GM23338 (cell line): ENCODE measurements at regions not wholly inside any gene's neighbourhood (a gene's known extent, or its start where the extent isn't known, plus 50 kb on each side); places are given as distances from the start of the nearest gene placed in this dataset.

Experiments used
- CTCF ChIP-seq, 2 experiments: fragments of 200-600 bp in 1 of 2; sonication (generic) in 1 of 2; conservative IDR thresholded peaks; 2 replicates each; pipeline versions ENCODE4 v1.5.1 to v1.6.1; 2016 to 2017; ENCODE audit warnings: antibody characterized with exemption in 2 of 2, low read depth in 2 of 2, mild to moderate bottlenecking in 2 of 2, moderate library complexity in 1 of 2
- ETS1 ChIP-seq: IDR thresholded peaks from 2 replicates; pipeline ENCODE4 v1.6.1; 2016; ENCODE audit warnings: antibody characterized with exemption
- EZH2 ChIP-seq: fragments of 200-600 bp; sonication (generic); IDR thresholded peaks from one replicate; pipeline ENCODE4 v1.8.0; 2017; ENCODE audit warnings: antibody characterized with exemption, mild to moderate bottlenecking, low read depth; ENCODE audit not compliant: unreplicated experiment
- EZH2phosphoT487 ChIP-seq: fragments of 200-600 bp; sonication (generic); IDR thresholded peaks from one replicate; pipeline ENCODE4 v1.8.1; 2018; ENCODE audit warnings: antibody characterized with exemption; ENCODE audit not compliant: unreplicated experiment
- JUNB ChIP-seq: IDR thresholded peaks from one replicate; pipeline ENCODE4 v1.6.1; 2016; ENCODE audit warnings: antibody characterized with exemption; ENCODE audit not compliant: unreplicated experiment
- POLR2AphosphoS5 ChIP-seq: IDR thresholded peaks from 2 replicates; pipeline ENCODE4 v1.6.1; 2016; ENCODE audit warnings: antibody characterized with exemption, low read depth
- REST ChIP-seq: IDR thresholded peaks from one replicate; pipeline ENCODE4 v1.6.1; 2018; ENCODE audit warnings: antibody characterized with exemption; ENCODE audit not compliant: unreplicated experiment
- ZNF114 ChIP-seq: fragments of 250-450 bp; sonication (Bioruptor Pico); IDR thresholded peaks from 2 replicates; pipeline ENCODE4 v1.5.0; 2020; ENCODE audit warnings: mild to moderate bottlenecking, moderate library complexity

GRCh38 chr2:171627412-171627811, 59.9 kb upstream of the DYNC1I2 start:
- no peak for TF ChIP-seq CTCF (conservative IDR thresholded peaks at IDR 0.05; ENCODE audit: low read depth in 2 of 2)
- no peak for TF ChIP-seq POLR2AphosphoS5
- TF ChIP-seq EZH2 = no peak
- no peak for TF ChIP-seq EZH2phosphoT487
- TF ChIP-seq JUNB = no peak
- no peak for TF ChIP-seq ZNF114 (CRISPR knock-in tag)
- TF ChIP-seq REST = no peak
- TF ChIP-seq ETS1 = no peak
